SK-N-SH treated with all-trans-retinoic acid at 6 μM for 48 hours (cell line): ENCODE measurements at regions not wholly inside any gene's neighbourhood (a gene's known extent, or its start where the extent isn't known, plus 50 kb on each side); places are given as distances from the start of the nearest gene placed in this dataset.

Experiments
- ARNTL ChIP-seq: fragments of 450-650 bp; formaldehyde crosslinking; IDR thresholded peaks from 2 replicates; pipeline ENCODE4 v1.5.0; 2020; ENCODE audit warnings: low read depth, mild to moderate bottlenecking, moderate library complexity, borderline replicate concordance
- BACH2 ChIP-seq: fragments of 250-450 bp; sonication (Bioruptor Pico); IDR thresholded peaks from 2 replicates; pipeline ENCODE4 v1.9.0; 2021; ENCODE audit warnings: mild to moderate bottlenecking, borderline replicate concordance
- CREB5 ChIP-seq: fragments of 250-450 bp; sonication (Bioruptor Pico); IDR thresholded peaks from 2 replicates; pipeline ENCODE4 v1.5.1; 2020; ENCODE audit warnings: low read depth, mild to moderate bottlenecking, moderate library complexity
- CSDC2 ChIP-seq: fragments of 250-450 bp; sonication (Bioruptor Pico); IDR thresholded peaks from 2 replicates; pipeline ENCODE4 v1.5.0; 2020; ENCODE audit warnings: mild to moderate bottlenecking, moderate library complexity
- ESRRG ChIP-seq: fragments of 250-450 bp; sonication (Bioruptor Pico); IDR thresholded peaks from 2 replicates; pipeline ENCODE4 v1.6.1; 2021; ENCODE audit warnings: mild to moderate bottlenecking
- GLIS3 ChIP-seq: fragments of 250-450 bp; sonication (Bioruptor Pico); IDR thresholded peaks from 2 replicates; pipeline ENCODE4 v1.5.0; 2020; ENCODE audit warnings: mild to moderate bottlenecking, moderate library complexity
- ISL1 ChIP-seq: fragments of 250-450 bp; sonication (Bioruptor Pico); IDR thresholded peaks from 2 replicates; pipeline ENCODE4 v2.1.2; 2022; ENCODE audit warnings: mild to moderate bottlenecking, moderate library complexity
- OSR1 ChIP-seq: fragments of 250-450 bp; sonication (Bioruptor Pico); IDR thresholded peaks from 2 replicates; pipeline ENCODE4 v1.8.0; 2022; ENCODE audit warnings: moderate library complexity, mild to moderate bottlenecking, inconsistent platforms
- PATZ1 ChIP-seq: fragments of 250-450 bp; sonication (Bioruptor Pico); IDR thresholded peaks from 2 replicates; pipeline ENCODE4 v1.8.0; 2020; ENCODE audit warnings: mild to moderate bottlenecking, moderate library complexity, borderline replicate concordance
- SNAI2 ChIP-seq: fragments of 250-450 bp; sonication (Bioruptor Pico); IDR thresholded peaks from 2 replicates; pipeline ENCODE4 v1.5.0; 2020; ENCODE audit warnings: mild to moderate bottlenecking, moderate library complexity
- TOX ChIP-seq: fragments of 250-450 bp; sonication (Bioruptor Pico); IDR thresholded peaks from 2 replicates; pipeline ENCODE4 v1.8.0; 2021; ENCODE audit warnings: mild to moderate bottlenecking, moderate library complexity, borderline replicate concordance
- TSHZ2 ChIP-seq: fragments of 250-450 bp; sonication (Bioruptor Pico); IDR thresholded peaks from 2 replicates; pipeline ENCODE4 v1.5.0; 2020; ENCODE audit warnings: mild to moderate bottlenecking, moderate library complexity
- ZFP3 ChIP-seq: fragments of 250-450 bp; sonication (Bioruptor Pico); IDR thresholded peaks from 2 replicates; pipeline ENCODE4 v1.5.0; 2020; ENCODE audit warnings: mild to moderate bottlenecking, moderate library complexity
- ZNF565 ChIP-seq: fragments of 450-650 bp; formaldehyde crosslinking; conservative IDR thresholded peaks from 2 replicates; pipeline ENCODE4 v1.5.0; 2020; ENCODE audit warnings: low read depth, mild to moderate bottlenecking, moderate library complexity

- TF ChIP-seq TSHZ2 (CRISPR knock-in tag) (no peak), ESRRG (CRISPR knock-in tag) (no peak), SNAI2 (no peak), TOX (CRISPR knock-in tag) (no peak), BACH2 (CRISPR knock-in tag) (no peak), ZNF565 (CRISPR knock-in tag) (no peak), PATZ1 (CRISPR knock-in tag) (no peak), CREB5 (CRISPR knock-in tag) (no peak), ARNTL (CRISPR knock-in tag) (no peak), GLIS3 (no peak), ISL1 (CRISPR knock-in tag) (no peak), ZFP3 (CRISPR knock-in tag) (no peak), OSR1 (CRISPR knock-in tag) (no peak), CSDC2 (CRISPR knock-in tag) (no peak)
Observed at GRCh38 chr10:2279711-2280110, 542.4 kb upstream of the ADARB2 start.
